Prostate gland (tissue), 2 donors: ENCODE measurements at regions not wholly inside any gene's neighbourhood (a gene's known extent, or its start where the extent isn't known, plus 50 kb on each side); places are given as distances from the start of the nearest gene placed in this dataset.
A peak's percentile ranks its signal among the peaks of the same experiment; 100 is the strongest.

ENCODE experiments used
- DNase-seq: peaks from one replicate; pipeline ENCODE4 v3.0.0-alpha.2; 2019; ENCODE audit warnings: low spot score
- H3K27ac ChIP-seq, 2 donors: fragments of 200-600 bp; sonication (generic); 2 replicates each; pipeline ENCODE4 v1.5.1; 2017 to 2019
- H3K27me3 ChIP-seq: fragments of 200-600 bp; sonication (generic); replicated peaks from 2 replicates; pipeline ENCODE4 v1.5.1; 2019; ENCODE audit not compliant: insufficient read depth
- H3K36me3 ChIP-seq, 2 donors: fragments of 200-600 bp; sonication (generic); 1 replicate in 1 of 2; 2 replicates in 1 of 2; pipeline versions ENCODE4 v1.5.1 to v1.8.1; 2017 to 2019
- H3K4me1 ChIP-seq: fragments of 200-600 bp; sonication (generic); replicated peaks from 2 replicates; pipeline ENCODE4 v1.5.1; 2019
- H3K4me3 ChIP-seq, 2 donors: fragments of 200-600 bp; sonication (generic); 2 replicates each; pipeline ENCODE4 v1.5.1; 2017 to 2019
- H3K9me3 ChIP-seq: fragments of 200-600 bp; sonication (generic); 2 replicates; pipeline ENCODE4 v1.5.1; 2017
- CTCF ChIP-seq, 4 experiments: fragments of 200-600 bp in 2 of 4; fragments of 450-650 bp in 2 of 4; sonication (generic) in 2 of 4; IDR thresholded peaks; 1 replicate in 3 of 4; 2 replicates in 1 of 4; pipeline ENCODE4 v1.5.1; 2016 to 2019; ENCODE audit warnings: antibody characterized with exemption in 4 of 4, mild to moderate bottlenecking in 2 of 4, moderate library complexity in 2 of 4
- POLR2A ChIP-seq: fragments of 450-650 bp; IDR thresholded peaks from one replicate; pipeline ENCODE4 v1.6.1; 2016; ENCODE audit warnings: antibody characterized with exemption, mild to moderate bottlenecking
- POLR2AphosphoS5 ChIP-seq: sonication (generic); formaldehyde crosslinking; IDR thresholded peaks from one replicate; pipeline ENCODE4 v1.6.1; 2017; ENCODE audit warnings: antibody characterized with exemption
- WGBS: methylation state at CpG from one replicate; pipeline ENCODE4 v1.1.5; 2018; 5-methylcytosine and 5-hydroxymethylcytosine counted together
- intact Hi-C: fragments of 100-400 bp; cut with DNase I; formaldehyde crosslinking; loops from one replicate; pipeline ENCODE4 v1.14.2; 2022

GRCh38 chr2:62293490-62294271 is 97.8 kb downstream of the B3GNT2 start:
- Histone ChIP-seq H3K27ac (peak overlapping the region; percentile 78 to 79), H3K36me3 (no peaks in the 10 kb centered on the region), H3K4me3 (no peak overlapping the region), H3K9me3 (no peaks in the 10 kb centered on the region), H3K27me3 (no peaks in the 10 kb centered on the region), H3K4me1 (peaks cover 13% of the 10 kb centered on the region)
- peak; percentile 83 for DNase-seq
- 18% methylated on average over 17 of the region's 18 CpGs for WGBS
- intact Hi-C loops = loop anchor here (5.0 kb wide), 1 partner anchor 96 kb away; the partner anchor contains the start of gene B3GNT2
- TF ChIP-seq CTCF (IDR thresholded peaks at IDR 0.05) = no peak
- TF ChIP-seq POLR2AphosphoS5 = peak; percentile 45
- no peak for TF ChIP-seq POLR2A

- TF ChIP-seq POLR2AphosphoS5 (no peak), POLR2A (no peak), CTCF (IDR thresholded peaks at IDR 0.05) (no peak)
- no peak overlapping the region for H3K4me3 ChIP-seq
- H3K4me1 ChIP-seq = peaks cover 13% of the 10 kb centered on the region
- WGBS = 86% methylated on average over 6 of the region's 6 CpGs
- intact Hi-C loops = loop anchor here (5.0 kb wide), 1 partner anchor 96 kb away; the partner anchor contains the start of gene B3GNT2
- peak overlapping the region; percentile 78 to 79 for H3K27ac ChIP-seq
- no peaks in the 10 kb centered on the region for H3K9me3 ChIP-seq
- DNase-seq = no peak
- H3K27me3 ChIP-seq = no peaks in the 10 kb centered on the region
- no peaks in the 10 kb centered on the region for H3K36me3 ChIP-seq
Observed at GRCh38 chr2:62293151-62293489, 97.2 kb downstream of the B3GNT2 start.

- no peaks in the 10 kb centered on the region for H3K9me3 ChIP-seq
- H3K4me3 ChIP-seq = no peak overlapping the region
- WGBS = 24% methylated on average over 4 of the region's 4 CpGs
- no peaks in the 10 kb centered on the region for H3K36me3 ChIP-seq
- intact Hi-C loops = loop anchor here (5.0 kb wide), 1 partner anchor 95 kb away; the partner anchor contains the start of gene B3GNT2
- no peaks in the 10 kb centered on the region for H3K27me3 ChIP-seq
- DNase-seq = peak; percentile 74
- peak overlapping the region; percentile 78 to 79 for H3K27ac ChIP-seq
- peaks cover 13% of the 10 kb centered on the region for H3K4me1 ChIP-seq
- no peak for TF ChIP-seq CTCF (IDR thresholded peaks at IDR 0.05)
- no peak for TF ChIP-seq POLR2A
- TF ChIP-seq POLR2AphosphoS5 = peak; percentile 84
Observed at GRCh38 chr2:62292190-62292589, 96.3 kb downstream of the B3GNT2 start.

GRCh38 chr2:62291517-62292137 is 95.7 kb downstream of the B3GNT2 start:
- no peaks in the 10 kb centered on the region for H3K9me3 ChIP-seq
- intact Hi-C loops = loop anchor here (5.0 kb wide), 1 partner anchor 94 kb away; the partner anchor contains the start of gene B3GNT2
- no peaks in the 10 kb centered on the region for H3K36me3 ChIP-seq
- peak overlapping the region in 1 of 2 donors; percentile 79 for H3K27ac ChIP-seq
- no peak for TF ChIP-seq CTCF (IDR thresholded peaks at IDR 0.05)
- TF ChIP-seq POLR2A = no peak
- no peak for TF ChIP-seq POLR2AphosphoS5
- no peak overlapping the region for H3K4me3 ChIP-seq
- 80% methylated on average over 7 of the region's 7 CpGs for WGBS
- peaks cover 13% of the 10 kb centered on the region for H3K4me1 ChIP-seq
- DNase-seq = no peak
- H3K27me3 ChIP-seq = no peaks in the 10 kb centered on the region
